GM12878 (cell line): ENCODE measurements at regions not wholly inside any gene's neighbourhood (a gene's known extent, or its start where the extent isn't known, plus 50 kb on each side); places are given as distances from the start of the nearest gene placed in this dataset.

ENCODE experiments used
- CBX3 ChIP-seq: fragments of 200-600 bp; sonication (generic); IDR thresholded peaks from 2 replicates; pipeline ENCODE4 v1.6.1; 2016; ENCODE audit warnings: low read depth, borderline replicate concordance
- E2F4 ChIP-seq: IDR thresholded peaks from 2 replicates; pipeline ENCODE4 v1.6.1; 2012; ENCODE audit warnings: low read depth, low read length, improper control_type of control experiment
- HDGF ChIP-seq: fragments of 450-650 bp; IDR thresholded peaks from 2 replicates; pipeline ENCODE4 v1.6.1; 2016; ENCODE audit warnings: antibody characterized with exemption
- NKRF ChIP-seq: fragments of 450-650 bp; conservative IDR thresholded peaks from 2 replicates; pipeline ENCODE4 v1.6.1; 2017; ENCODE audit warnings: mild to moderate bottlenecking, moderate library complexity
- SUPT20H ChIP-seq: IDR thresholded peaks from 2 replicates; pipeline ENCODE4 v1.6.1; 2011; ENCODE audit warnings: low read depth, mild to moderate bottlenecking, low read length, moderate library complexity, borderline replicate concordance; ENCODE audit not compliant: control insufficient read depth
- ZNF384 ChIP-seq: IDR thresholded peaks from 2 replicates; pipeline ENCODE4 v1.6.1; 2012; ENCODE audit warnings: low read depth, mild to moderate bottlenecking, low read length, improper control_type of control experiment, borderline replicate concordance
- TF ChIP-seq, protein P1 (sequence below): IDR thresholded peaks from 2 replicates; pipeline ENCODE4 v1.6.1; 2012; ENCODE audit warnings: improper control_type of control experiment, low read depth, low read length; ENCODE audit not compliant: insufficient replicate concordance
- TF ChIP-seq, protein P2 (sequence below), 3 experiments: IDR thresholded peaks in 2 of 3; conservative IDR thresholded peaks in 1 of 3; 2 replicates each; pipeline ENCODE4 v1.5.1; 2011; ENCODE audit warnings: low read depth in 3 of 3, low read length in 3 of 3, mild to moderate bottlenecking in 3 of 3, control low read depth in 2 of 3, moderate library complexity in 2 of 3, inconsistent platforms in 1 of 3, mixed read lengths in 1 of 3; ENCODE audit not compliant: control insufficient read depth in 2 of 3, insufficient read depth in 1 of 3; ENCODE audit errors: extremely low read depth in 1 of 3

DNA sequence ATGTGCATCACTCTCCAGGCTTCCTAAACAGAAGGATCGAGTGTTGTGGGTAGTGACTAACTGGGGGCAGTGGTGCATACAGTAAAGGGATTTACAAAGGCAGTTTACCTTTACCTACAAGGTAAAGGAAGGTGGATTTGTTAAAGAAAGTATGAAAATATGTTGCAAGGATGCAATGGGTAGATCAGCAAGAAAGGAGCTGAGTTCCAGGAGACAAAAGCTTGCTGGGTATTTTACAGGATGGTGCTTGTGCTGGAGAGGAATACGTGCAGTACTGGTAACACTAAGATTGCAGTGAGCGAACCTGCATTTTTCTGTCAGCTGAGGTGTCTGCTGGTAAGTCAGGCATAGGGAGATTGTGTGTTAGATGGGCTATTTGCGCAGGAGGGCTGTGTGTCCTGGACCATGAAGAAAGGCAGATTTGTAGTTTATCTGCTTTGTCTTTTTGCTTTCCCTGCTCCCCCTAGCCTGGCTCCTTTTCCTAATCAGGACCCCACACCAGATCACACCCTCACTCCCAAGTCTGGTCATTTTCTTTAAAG, 304.6 kb downstream of the THBS2 start (continued):
- TF ChIP-seq, protein P1, sequence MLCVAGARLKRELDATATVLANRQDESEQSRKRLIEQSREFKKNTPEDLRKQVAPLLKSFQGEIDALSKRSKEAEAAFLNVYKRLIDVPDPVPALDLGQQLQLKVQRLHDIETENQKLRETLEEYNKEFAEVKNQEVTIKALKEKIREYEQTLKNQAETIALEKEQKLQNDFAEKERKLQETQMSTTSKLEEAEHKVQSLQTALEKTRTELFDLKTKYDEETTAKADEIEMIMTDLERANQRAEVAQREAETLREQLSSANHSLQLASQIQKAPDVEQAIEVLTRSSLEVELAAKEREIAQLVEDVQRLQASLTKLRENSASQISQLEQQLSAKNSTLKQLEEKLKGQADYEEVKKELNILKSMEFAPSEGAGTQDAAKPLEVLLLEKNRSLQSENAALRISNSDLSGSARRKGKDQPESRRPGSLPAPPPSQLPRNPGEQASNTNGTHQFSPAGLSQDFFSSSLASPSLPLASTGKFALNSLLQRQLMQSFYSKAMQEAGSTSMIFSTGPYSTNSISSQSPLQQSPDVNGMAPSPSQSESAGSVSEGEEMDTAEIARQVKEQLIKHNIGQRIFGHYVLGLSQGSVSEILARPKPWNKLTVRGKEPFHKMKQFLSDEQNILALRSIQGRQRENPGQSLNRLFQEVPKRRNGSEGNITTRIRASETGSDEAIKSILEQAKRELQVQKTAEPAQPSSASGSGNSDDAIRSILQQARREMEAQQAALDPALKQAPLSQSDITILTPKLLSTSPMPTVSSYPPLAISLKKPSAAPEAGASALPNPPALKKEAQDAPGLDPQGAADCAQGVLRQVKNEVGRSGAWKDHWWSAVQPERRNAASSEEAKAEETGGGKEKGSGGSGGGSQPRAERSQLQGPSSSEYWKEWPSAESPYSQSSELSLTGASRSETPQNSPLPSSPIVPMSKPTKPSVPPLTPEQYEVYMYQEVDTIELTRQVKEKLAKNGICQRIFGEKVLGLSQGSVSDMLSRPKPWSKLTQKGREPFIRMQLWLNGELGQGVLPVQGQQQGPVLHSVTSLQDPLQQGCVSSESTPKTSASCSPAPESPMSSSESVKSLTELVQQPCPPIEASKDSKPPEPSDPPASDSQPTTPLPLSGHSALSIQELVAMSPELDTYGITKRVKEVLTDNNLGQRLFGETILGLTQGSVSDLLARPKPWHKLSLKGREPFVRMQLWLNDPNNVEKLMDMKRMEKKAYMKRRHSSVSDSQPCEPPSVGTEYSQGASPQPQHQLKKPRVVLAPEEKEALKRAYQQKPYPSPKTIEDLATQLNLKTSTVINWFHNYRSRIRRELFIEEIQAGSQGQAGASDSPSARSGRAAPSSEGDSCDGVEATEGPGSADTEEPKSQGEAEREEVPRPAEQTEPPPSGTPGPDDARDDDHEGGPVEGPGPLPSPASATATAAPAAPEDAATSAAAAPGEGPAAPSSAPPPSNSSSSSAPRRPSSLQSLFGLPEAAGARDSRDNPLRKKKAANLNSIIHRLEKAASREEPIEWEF = no peak
- TF ChIP-seq ZNF384 (no peak), SUPT20H (no peak), HDGF (no peak), CBX3 (no peak), E2F4 (no peak), NKRF (no peak)
- TF ChIP-seq, protein P2, sequence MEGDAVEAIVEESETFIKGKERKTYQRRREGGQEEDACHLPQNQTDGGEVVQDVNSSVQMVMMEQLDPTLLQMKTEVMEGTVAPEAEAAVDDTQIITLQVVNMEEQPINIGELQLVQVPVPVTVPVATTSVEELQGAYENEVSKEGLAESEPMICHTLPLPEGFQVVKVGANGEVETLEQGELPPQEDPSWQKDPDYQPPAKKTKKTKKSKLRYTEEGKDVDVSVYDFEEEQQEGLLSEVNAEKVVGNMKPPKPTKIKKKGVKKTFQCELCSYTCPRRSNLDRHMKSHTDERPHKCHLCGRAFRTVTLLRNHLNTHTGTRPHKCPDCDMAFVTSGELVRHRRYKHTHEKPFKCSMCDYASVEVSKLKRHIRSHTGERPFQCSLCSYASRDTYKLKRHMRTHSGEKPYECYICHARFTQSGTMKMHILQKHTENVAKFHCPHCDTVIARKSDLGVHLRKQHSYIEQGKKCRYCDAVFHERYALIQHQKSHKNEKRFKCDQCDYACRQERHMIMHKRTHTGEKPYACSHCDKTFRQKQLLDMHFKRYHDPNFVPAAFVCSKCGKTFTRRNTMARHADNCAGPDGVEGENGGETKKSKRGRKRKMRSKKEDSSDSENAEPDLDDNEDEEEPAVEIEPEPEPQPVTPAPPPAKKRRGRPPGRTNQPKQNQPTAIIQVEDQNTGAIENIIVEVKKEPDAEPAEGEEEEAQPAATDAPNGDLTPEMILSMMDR (IDR thresholded peaks at IDR 0.05 in 2 of 3, conservative IDR thresholded peaks at IDR 0.05 in 1 of 3; ENCODE audit: control insufficient read depth in 2 of 3, extremely low read depth in 1 of 3, insufficient read depth in 1 of 3, low read depth in 3 of 3, low read length in 3 of 3) = no peak
